Glomerular endothelial cell (primary cell): ENCODE measurements at regions not wholly inside any gene's neighbourhood (a gene's known extent, or its start where the extent isn't known, plus 50 kb on each side); places are given as distances from the start of the nearest gene placed in this dataset.
"Not testable (repeated sequence)": the region's sequence is repeated elsewhere in the genome, so short reads cannot be mapped to it uniquely, and the experiment has no call there.

Source experiments
- DNase-seq: peaks from one replicate; pipeline ENCODE4 v3.0.0-alpha.2; 2011; ENCODE audit warnings: low read depth, low spot score; ENCODE audit errors: extremely low read depth

DNA sequence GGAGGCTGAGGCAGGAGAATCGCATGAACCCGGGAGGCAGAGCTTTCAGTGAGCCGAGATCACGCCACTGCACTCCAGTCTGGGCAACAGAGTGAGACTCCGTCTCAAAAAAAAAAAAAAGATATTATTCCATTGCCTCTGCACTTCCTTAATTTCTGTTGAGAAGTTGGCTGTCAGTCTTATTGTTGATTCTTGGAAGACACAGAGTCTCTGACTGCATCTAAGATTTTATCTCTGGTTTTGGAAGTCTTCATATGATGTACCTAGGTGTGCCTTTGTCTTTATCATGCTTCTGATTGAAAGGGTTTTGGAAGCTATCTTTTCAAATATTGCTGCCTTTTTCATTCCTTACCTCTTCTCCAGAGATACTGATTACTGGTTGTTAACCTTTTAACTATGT is 160.4 kb downstream of the NPIPB11 start:
- not testable (repeated sequence) for DNase-seq

DNA sequence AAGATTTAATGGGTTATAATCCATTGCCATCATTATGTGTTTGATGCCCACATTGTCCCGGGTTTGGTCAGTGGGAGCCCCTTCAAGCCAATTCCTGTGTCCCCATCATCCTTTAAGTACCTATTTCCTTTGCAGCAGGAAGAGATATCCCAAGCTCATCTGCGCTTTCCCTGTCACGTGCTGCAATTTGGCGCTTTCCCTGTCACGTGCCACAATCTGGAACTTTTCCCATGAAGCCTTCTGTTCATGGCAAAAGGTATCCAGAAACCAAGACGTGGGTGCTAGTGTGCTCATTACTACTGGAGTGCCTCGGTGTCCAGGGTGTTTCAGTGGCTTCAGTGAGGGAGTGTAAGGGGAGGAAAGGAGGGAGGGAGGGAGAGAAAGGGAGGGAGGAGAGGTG is 168.5 kb downstream of the NPIPB11 start:
- no peak for DNase-seq

DNA sequence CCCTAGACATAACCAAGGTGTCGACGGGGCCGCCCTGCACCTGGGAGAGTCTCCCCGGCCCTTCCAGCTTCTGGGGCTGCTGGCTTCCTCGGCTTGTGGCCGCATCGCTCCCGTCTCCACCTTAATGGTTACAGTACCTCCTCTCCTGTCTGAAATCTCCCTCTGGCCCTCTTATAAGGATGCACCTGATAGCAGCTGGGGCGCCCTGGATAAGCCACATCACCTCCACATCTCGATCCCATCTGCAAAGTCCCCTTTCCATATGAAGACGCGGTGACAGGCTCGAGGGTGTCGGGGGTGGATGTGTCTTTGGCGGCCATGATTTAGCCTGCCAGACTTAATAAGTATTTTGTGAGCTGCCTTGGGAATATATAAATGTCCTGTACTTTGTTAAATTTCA is 169.0 kb downstream of the NPIPB11 start:
- not testable (repeated sequence) for DNase-seq

DNA sequence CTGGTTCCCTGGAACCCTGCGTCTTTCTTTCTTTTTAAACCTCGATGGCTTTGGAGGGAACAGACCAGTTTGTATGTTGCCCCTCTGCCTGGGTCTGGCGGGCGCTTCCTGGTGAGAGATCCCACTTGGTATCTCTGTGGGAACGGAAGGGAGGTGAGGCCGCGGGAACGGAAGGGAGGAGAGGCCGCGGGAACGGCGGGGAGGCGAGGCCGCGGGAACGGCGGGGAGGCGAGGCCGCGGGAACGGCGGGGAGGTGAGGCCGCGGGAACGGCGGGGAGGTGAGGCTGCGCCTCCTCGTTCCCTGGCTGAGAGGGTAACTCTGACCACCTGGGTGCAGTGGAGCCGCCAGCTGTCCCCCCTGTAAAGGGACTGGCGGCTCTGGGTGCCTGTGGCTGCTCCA is 169.5 kb downstream of the NPIPB11 start:
- not testable (repeated sequence) for DNase-seq

DNA sequence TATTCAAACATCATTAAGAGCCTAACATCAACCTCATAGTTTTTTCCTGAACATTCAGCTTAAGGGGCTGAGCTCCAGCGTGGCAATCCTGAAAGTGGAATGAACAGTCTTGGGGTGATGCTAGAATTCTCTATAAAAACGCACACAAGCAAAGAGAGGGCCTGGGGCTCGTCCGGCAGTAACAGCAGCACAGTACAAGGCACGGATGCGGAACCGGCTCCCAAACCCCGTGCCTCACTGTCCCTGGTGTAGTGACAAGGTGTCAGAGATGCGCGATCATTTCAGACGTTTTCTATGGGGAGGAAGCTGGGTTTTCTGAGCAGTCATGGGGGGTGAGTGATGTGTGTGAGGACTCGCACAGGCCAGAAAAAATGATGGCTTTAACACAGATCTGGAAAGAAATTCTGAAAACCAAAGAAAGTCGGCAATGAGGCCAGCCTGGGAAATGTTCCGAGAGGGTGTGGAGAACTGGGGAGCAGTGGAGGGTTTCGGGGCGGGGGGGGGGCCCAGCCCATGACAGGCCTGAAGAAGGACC is 170.6 kb downstream of the NPIPB11 start:
- not testable (repeated sequence) for DNase-seq

DNA sequence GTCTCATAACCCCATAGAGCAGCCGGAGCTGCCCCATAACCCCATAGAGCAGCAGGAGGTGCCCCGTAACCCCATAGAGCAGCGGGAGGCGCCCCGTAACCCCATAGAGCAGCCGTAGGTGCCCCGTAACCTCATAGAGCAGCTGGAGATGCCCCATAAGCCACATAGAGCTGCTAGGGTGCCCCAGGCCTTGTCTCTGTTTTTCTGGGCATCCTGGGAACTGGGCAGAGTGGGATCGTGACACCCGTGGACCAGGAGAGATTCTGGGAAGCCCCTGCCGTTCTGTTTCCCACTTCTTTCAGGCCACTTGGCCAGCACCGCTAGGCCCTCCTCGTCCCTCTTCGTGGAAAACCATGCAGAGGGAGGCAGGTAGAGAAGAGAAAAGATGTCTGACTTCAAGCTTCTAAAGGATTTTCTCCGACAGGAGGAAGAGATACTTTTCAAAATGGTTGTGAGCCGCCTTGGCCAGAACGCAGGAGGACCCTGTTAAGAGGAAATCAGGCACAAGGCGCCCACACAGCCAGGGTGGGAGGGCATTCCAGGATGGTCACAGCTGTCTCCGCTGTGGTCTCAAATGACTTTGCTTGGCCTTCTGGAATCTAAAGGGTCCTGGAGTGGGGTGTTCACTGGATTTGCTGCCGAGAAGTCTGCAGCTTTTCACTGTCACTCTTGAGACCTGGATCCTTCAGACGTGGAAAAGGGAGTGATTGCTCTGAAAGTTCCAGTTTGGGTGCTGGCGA is 171.8 kb downstream of the NPIPB11 start:
- DNase-seq: not testable (repeated sequence)

DNA sequence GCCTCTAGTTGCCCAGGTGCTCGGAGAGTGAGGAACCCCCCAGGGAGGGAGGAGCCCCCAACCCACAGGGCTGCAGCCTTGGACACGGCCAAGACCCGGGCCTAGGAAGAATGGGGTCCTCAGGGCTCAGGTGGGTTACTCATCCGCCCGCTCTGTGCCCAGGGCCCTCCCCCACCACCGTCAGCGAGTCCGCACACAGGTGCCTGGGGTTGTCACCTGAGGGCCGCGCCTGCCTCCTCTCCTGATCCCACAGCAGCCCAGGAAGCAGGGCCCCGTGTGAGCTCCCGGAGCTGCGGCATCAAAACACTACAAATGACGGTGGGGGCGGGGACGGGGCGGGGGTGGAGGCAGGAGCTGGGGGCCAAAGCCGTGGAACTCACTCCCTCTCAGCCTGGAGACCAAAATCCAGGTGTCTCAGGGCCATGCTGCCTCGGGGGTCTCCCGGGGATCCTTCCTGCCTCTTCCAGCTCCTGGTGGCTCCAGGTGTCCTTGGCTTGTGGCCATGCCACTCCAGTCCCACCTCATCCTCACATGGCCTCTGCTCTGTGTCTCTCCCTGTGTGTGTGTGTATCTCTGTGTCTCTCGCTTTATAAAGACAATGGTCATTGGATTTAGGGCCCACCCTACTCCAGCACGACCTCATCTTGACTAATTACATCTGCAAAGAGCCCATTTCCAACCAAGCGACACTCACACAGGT is 172.7 kb downstream of the NPIPB11 start:
- not testable (repeated sequence) for DNase-seq

DNA sequence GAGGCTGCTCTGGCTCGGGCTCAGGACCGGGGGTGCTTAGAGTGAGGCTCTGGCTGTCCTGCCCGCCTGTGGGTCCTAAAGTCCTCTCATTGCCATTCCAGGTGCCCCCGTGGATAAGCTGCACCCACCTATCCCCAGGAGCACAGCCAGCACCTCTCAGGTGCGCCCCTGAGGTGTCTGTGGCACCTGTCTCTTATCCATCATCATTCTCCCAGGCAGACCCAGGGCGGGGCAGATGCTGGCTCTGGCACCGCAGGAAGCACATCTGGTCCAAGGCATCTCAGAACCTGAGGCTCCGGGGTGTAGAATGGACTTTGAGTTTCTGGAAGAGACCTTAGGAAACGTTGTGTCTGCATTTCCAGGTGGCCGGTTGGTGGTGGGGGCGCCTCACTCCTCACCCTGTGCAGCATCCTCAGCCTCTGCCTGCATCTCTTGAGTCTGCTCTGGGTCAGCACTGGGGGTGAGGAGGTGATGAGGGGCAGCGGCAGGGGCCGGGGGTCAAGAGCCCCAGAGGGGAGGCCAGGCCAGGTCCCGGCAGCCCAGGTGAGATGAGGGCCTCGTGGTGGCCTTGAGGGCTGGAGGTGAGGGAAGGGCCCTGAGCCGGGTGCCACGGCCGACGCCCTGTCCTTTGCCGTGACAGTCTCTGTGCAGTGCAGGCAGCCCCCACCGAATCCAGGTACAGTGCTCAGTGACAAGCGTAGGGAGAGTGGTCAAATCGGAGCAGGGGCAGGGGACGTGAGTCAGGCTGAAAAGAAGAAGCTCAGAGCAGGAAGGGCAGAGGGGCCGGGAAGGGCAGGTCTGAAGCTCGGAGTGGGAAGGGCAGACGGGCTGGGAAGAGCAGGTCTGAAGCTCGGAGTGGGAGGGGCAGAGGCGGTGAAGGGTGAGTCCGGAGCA is 173.5 kb downstream of the NPIPB11 start:
- DNase-seq: no peak

DNA sequence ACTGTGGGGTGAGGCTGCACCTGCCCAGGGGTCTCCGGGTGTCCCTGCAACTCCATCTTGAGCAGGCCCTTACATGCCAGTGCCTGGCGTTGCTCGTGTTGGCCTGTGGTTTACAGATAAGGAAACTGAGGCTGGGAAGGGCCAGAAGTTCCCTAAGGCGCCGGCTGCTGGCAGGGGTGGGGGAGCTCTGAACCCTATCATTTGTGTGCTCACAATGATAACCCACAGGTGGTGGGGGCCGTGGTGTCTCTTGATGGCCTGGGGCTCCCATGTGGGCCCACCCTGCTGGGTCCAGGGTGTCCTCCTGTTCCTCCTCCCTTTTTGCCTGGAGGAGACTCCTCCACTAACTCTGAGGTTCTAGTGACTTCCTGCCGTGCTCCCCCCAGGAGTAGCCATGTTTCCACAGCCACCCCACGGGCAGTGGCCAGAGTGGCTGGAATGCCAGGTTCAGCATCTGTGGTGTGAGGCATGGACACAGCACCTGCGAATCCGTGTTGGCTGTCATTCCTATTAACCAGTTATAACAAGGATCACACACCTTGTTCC is 174.3 kb downstream of the NPIPB11 start:
- not testable (repeated sequence) for DNase-seq

DNA sequence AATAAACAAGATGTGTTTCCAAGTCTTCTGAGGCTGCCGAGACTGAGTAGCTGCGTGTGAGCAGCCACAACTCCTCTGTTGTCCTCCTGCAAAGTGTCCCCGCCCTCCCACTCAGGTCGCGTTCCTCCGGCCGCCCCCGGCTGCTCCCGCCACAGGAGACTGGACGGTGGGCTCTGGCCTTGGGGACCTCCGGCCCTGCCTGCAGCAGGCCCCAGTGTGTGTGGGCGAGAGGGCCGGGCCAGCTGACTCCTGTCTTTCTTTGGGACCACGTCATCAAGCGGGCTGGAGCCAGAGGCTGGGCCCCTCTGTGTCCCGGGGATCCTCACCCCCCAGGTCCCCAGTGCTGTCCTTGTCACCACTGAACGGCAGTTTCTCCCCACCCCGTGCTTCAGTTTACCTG is 175.3 kb downstream of the NPIPB11 start:
- no peak for DNase-seq

DNA sequence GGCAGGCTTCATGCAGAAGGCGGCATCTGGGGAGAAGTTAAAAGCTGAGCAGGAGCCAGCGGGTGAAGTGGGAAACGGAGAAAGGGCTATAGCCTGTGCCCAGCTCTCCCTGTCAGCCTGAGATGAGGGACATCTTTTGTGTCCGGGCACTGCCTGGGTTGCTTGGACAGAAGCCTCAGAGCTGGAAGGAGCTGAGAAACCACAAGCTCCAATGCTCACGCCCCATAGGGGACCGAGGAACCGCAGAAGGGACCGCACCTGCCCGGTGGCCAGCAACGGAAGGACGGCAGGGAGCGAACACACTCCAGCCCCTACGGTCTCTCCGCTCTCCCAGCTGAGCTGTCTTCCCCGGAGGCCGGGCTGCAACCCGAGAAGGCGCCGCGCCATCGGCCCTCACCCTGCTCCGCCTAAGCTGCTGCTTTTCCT is 175.8 kb downstream of the NPIPB11 start:
- DNase-seq: no peak

DNA sequence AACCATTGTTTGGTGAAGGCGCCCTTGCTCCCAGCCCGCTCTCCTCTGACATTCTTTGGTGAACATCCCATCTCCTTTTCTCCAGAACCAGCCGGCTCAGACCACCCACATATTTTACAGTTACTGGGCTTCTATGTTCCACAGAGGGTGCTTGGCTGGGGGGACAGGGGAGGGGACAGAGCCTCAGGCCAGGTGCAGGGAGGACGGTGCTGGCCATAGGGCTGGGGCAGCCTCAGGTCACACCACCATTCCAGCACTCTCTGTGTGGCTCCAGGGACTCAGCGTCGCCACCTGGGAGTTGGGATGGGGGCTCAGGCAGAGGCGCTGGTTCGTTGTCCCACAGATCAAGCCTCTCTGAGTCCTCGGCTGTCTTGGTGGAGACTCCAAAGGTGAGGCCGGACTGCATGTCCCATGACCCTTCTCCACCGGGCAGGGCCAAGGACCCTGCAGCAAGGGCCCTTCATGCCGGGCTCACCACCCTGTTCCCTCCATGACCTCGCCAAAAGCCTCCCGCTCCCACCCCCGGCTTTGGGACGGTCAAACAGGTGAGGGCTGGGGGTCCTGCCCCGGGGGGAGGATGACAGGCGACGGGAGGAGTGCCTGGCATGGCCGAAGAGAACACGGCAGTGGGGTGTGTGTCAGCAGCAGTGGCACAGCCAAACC is 176.4 kb downstream of the NPIPB11 start:
- not testable (repeated sequence) for DNase-seq

DNA sequence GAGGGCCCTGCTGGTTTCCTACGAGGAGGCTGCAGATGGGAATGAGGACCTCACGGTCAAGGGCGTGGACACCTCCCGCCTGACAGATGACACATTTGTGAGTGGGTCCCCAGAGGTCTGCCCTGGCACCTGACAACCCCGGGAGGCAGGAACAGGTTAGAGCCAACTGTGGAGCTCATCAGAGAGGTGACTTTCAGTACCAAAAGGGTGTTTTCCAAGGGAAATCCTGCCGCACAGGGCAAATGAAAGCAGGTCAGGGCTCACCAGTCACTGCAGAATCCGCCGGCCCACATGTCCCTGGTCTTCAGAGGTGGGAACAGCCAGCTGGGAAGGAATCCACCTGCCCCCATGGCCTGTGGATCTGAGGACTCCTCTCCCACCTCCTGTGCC is 176.9 kb downstream of the NPIPB11 start:
- not testable (repeated sequence) for DNase-seq

DNA sequence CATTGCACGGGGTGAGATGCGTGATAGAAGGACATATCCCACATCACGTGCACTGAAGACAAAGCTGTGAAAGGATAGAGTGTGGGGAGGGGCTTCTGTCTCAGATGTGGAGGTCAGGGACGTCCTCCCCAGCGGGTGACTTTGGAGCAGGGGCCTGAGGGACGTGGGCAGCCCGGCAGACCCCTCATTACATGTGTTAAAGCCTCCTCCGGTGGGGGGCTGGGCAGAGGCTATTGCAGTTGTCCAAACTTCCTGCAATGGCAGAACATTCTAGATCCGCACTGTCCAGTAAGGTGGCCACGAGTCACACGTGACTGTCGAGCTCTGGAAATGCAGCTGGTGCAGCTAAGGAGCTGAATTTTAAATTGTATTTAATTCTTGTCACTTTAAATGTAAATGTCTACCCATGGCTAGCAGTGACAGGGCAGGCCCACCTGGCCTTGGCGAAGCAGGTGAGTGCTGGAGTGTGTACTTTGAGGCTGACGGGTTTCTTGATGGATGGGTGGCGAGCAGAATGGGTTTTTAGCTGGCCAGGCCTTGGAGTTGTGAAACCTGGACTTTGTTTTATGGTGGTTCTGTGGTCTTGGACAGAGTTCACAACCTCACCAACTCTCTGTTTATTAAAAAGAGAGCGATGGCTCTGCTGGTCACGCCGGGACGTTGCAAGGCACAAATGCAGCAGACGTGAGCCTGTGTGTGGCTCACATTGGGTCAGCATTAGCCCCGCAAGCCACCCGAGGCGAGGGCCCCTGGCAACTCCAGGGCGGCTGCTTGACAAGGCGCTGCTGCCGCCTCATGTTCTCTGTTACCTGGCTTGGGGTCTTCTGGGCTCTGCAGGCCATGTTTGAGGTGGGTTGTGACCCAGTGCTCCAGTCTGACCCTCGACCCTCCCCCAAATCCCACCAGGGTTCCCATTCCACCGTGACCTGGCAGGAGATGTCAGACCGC is 177.6 kb downstream of the NPIPB11 start:
- not testable (repeated sequence) for DNase-seq

DNA sequence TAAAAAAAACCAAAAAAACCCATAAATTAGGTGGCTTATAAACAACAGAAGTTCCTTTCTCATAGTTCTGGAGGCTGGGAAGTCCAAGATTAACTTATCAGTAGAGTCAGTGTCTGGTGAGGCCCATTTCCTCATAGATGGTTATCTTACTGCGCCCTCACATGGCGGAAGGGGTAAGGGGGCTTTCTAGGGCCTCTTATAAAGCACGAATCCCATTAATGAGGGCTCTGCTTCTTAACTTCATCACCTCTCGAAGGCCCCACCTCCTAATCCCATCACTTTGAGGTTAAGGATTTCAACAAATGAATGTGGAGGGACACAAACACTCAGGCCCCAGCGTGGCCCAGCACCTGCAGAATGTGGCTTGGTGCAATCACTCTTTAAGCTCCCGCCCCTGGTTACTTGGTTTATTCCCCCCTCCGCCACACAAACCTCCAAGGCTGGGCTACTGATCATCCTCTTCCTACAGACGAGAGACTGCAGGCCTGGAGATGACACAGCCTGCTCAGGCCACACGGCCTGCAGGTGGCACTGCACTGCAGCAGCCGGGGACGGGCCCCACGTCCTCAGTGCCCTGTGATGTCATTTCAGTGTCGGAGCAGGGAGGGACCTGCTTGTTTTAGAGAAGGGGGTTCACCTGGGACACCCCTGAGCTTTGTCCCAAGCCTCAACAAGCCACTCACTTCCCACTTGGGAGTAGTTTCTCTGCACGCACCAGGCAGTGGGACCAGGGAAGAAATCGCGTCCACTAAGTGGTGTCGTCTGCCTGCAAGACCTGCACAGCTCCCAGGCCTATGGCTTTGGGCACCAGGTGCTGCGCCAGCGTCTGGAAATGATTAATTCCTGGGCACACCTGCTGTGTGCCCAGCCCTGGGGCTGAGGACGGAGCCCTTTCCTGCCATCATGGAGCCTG is 178.5 kb downstream of the NPIPB11 start:
- DNase-seq: not testable (repeated sequence)

DNA sequence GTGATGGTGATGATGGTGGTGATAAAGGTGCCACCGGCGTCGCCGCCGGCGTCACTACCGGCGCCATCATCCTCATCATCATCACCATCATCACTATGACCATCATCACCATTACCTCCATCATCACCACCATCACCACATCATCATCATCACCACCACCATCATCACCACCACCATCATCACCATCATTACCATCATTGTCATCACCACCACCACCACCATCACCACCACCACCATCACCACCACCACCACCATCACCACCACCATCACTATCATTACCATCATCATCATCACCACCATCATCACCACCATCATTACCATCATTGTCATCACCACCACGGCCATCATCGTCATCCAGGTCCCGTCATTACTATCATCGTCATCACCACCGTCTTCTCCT is 179.7 kb downstream of the NPIPB11 start:
- no peak for DNase-seq

DNA sequence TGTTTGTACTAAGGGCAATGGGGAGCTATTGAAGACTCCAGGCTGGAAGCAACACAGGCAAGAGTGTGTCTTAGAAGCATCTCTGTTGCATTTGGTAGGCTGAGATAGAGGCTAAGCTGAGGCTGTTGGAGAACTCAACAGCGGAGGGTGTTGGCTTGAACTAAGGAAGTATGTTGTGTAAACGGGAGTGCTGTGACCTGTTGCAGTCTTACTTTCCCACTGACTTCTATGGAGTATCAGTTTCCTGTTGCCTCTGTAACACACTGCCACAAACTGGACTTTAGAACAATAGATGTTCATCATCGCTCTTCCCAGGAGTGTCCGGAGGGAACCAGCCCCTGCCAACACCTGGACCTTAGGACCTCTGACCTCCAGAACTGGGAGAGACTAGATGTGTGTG is 181.8 kb downstream of the NPIPB11 start:
- DNase-seq: not testable (repeated sequence)

DNA sequence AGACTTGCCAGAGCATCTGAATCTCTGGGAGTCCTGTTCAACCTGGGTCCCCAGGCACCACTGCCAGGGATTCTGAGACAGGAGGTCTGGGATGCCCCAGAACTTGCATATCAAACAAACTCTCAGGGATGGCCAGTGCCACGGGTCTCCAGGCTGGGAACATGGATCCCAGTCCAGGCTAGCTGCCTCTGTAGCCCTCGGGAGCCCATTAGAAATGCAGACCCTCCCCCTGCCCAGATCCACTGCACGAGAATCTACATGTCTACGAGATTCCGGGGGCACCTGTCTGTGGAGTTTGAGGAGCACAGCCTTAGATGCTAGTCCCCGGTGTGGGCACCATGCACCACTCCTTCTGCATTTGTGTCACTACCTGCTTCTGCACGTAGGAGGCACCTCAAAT is 183.9 kb downstream of the NPIPB11 start:
- not testable (repeated sequence) for DNase-seq
